HG03039 (cell line): ENCODE measurements at regions not wholly inside any gene's neighbourhood (a gene's known extent, or its start where the extent isn't known, plus 50 kb on each side); places are given as distances from the start of the nearest gene placed in this dataset.

ENCODE experiments used
- ATAC-seq: cut with Tn5 transposase; IDR thresholded peaks from one replicate; pipeline ENCODE4 v1.9.1; 2021; ENCODE audit warnings: mild to moderate bottlenecking, moderate library complexity; ENCODE audit not compliant: unreplicated experiment

GRCh38 chr2:144163592-144163991 lies 356.3 kb downstream of the ZEB2 start:
- no peak for ATAC-seq

- ATAC-seq: no peak
Measured at GRCh38 chr2:144162652-144163051, 357.3 kb downstream of the ZEB2 start.

DNA sequence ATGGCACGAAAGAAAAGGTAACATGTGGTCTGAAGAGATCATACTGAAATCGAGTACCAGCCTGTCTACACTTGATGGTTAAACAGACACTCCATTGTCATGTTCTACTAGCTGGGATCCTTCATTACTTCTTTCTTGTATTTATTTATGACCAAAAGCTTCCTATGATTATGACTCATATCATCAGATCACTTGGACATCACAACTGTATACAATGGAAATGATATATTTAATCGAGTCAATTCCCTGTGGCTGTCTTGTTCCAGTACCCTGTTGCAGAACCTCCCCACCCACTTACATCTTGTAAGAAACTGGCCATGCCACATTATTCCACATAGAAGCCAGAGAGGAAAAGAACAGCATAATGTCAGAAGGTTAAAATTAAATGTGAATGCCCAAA lies 358.9 kb downstream of the ZEB2 start:
- no peak for ATAC-seq

DNA sequence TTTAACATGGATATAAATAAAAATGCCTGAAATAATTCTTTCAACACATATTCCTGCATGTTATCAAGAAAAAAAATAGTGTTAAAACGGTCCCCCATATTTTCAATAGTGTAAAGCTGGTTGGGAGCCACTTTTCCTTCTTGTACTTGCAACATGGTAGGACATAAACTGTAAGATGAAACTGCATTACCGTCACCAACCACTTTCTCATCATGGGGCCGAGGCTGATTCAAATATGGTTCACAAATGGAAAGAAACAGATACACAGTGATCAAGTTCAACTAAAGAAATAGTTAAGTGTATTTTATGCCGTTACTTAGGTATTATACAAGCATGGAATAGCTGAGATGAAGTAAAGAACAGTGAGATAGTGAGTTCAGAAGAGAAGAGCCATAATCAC lies 360.7 kb downstream of the ZEB2 start:
- ATAC-seq: no peak

DNA sequence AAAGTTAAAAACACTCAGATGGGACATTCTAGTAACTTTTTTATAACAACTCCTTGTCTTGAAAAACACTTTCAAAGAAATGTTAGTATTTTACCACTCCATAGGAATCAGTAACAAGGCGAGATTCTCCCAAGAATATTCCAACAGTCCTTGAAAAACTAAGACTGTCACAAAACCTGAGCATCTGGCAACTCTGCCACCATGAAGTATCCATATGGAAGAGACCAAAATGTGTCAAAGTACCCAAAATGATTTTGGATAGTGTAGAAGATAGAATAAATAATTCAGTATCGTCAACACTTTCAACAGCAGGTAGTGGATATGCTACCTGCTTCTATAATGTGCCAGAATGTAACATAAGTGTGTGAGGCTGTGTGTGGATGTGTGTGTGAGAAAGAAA lies 361.8 kb downstream of the ZEB2 start:
- ATAC-seq: no peak

DNA sequence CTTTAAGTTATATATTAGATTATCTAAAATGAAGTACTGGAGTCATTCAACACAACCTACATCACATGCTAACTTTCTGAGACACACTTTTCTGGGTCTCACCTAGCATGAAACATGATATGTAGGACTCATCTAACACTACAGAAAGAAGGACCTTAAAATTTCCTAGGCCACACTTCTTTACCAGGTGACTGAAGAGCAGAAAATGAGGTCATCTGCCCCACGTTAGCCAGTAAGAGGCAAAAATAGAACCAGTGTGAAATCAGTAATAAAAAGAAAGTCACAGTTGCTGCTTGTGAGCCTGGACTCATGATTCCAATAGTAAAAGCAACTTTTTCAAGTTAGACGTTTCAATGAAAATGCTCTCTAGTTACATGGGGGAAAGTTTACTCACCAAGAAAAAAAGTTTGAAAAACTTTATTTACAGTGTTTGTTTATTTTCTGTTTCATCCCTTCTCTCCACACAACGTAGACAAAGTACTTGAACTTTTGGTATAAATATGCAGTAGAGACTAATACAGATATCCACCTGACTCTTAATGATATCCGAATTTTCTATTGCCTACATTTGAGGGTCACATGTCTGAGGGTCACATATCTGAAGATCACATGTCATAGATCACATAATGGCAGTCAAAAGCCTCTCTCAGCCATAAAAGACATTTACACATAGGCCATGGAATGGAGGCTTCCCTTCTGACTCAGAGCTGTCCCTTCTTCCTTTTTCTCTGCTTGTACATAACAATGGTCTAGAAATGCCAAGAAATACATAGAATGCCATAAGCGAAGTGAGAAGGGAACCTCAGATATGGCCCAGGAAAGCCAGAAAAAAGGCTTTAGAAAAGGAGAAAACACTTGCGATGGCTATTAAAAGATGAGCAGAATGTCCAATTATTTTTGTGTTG lies 362.9 kb downstream of the ZEB2 start:
- ATAC-seq: no peak

GRCh38 chr2:144154205-144154604 lies 365.7 kb downstream of the ZEB2 start:
- no peak for ATAC-seq

GRCh38 chr2:144152817-144153271 lies 367.1 kb downstream of the ZEB2 start:
- no peak for ATAC-seq

DNA sequence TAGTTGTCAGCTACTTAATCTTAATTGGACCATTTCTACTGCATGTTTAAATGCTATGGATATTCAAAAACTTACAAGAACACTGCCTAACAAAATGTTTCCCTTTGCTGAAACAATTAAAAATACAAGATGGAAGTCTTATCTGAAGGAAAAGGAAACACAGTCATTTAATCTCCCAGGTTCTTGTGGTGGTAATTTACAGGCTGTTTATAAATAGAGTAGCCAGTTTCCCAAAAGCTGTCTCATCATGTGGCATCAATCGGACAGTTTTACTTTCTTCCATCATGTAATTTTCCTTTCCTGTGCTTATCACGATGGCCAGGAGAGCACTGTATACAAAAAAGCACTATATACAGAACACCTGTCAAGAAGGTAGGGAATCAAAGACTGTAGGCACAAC lies 368.1 kb downstream of the ZEB2 start:
- no peak for ATAC-seq

- ATAC-seq: no peak
Measured at GRCh38 chr2:144151405-144151804, 368.5 kb downstream of the ZEB2 start.

GRCh38 chr2:144147356-144147755 lies 372.6 kb downstream of the ZEB2 start:
- ATAC-seq: no peak

DNA sequence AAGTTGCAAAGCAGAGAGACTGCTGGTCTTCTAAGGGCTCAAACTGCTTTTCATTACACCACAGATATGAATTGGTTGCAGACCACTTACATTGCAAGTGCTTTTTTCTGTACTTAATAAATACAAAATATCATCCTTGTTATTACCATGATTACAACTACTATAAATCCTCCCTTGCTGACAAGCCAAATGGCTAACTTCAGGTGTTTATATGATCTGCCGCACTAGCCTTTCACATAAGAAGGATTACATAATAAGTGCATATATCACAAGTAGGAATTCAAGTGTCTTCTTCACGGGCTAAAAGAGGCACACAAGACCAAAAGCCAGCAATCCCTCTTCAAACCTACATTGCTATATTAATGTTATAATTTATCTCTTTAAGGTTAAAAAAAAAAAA lies 373.0 kb downstream of the ZEB2 start:
- ATAC-seq: no peak

GRCh38 chr2:144146076-144146475 lies 373.8 kb downstream of the ZEB2 start:
- no peak for ATAC-seq

- no peak for ATAC-seq
Measured at GRCh38 chr2:144143294-144144151, 376.4 kb downstream of the ZEB2 start.

DNA sequence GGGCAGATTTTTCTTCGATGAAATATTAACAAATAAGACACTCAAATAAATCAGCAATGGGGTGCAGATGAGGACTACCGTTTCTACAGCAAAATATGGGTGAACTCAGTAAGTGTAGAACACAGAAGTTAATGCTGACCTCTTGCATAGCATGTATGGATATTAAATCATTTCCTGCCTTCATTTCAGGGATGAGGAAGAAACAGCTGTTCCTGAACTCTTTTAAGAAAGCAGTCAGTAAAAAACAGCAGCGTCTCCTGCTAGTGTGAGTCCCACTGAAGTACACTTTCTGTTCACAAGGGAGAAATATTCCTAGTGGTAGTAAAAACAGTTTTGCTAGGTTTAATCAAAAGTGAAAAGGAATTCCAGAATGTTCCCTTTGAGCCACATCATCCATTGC lies 379.0 kb downstream of the ZEB2 start:
- ATAC-seq: no peak

DNA sequence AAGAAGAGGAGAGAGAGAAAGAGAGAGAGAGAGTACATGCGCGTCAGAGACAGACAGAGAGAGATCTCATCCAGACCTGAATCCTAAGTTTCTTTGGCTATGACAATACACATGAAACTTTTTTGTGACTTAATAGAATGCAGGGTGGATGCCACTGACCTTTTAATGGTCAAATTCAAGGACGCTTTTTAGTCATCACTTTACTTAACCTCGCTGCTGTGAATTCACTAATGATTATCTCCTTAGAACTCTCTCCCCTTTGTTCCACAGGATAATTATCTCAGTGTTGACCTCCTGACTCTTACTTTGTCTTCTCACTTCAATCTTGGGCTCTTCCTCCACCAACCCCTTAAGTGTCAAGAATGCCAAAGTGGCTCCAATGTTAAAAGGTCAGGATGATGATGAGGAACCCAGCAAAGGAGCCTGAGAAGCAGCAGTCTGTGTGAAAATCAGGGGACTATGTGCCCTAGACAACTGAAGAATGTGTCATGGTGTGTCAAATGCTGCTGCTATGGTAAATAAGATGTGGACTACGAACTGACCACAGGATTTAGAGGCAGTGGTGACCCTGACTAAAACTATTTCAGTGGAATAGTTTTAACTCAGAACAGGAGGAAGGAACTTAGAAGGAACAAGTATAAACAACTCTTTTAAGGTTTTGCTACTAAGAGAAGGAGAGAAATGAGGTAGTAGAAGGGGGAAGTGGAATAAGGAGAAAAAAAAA lies 382.1 kb downstream of the ZEB2 start:
- no peak for ATAC-seq

DNA sequence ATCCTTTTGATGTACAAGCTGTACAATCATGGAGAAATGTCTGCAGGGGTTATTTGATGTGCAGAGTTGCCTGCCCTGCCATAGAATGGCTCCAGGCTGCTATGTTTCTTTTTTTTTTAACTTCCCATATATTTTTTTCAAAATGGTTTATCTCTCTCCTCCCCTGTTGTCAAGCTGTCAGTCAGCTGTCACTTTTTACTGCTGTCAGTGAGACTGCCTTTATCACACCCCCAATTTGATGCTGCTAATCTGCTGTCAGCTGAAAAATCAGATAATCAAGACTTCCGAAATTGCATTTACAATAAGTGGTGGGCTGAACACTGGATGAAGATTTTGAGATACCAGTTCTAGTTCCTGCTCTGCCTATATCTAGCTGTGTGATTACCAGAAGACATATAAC lies 382.6 kb downstream of the ZEB2 start:
- ATAC-seq: no peak

GRCh38 chr2:144136297-144137010 lies 383.5 kb downstream of the ZEB2 start:
- ATAC-seq: no peak

DNA sequence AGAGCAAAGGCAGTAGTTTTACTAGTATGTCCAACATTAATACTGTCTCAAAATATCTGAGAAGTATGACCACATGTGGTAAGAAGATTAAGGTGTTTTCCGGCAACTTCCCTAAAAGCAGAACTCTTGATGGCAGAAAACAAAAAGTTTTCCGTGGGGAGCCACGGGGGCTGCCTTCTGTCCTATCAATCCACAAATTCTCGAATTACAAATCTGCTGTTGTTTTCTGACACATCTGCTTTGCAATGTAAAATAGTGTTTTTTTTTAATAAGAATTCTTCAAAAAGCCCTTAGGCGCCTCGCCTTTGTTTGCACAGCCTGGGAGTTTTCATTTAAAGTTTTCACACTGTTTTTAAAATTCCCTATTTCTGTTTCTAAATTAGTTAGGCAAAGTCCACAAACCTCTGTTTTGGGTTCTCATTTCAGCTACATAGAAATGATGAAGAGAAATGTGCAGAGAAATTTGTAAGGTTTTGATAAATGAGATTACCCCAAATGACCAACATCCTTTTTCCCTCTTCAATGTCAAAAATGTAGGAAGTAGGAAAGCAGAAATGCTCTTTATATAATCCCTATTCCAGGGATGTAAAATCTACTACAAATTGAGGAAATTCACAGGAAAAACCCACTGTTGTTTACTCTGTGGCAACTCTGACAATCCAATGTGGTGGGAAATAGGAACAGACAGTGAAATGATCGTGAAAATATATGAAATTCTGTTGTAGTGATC lies 385.8 kb downstream of the ZEB2 start:
- ATAC-seq: no peak

- no peak for ATAC-seq
Measured at GRCh38 chr2:144132357-144132756, 387.6 kb downstream of the ZEB2 start.
